Hindlimb muscle (tissue), 1 donor: ENCODE measurements at regions not wholly inside any gene's neighbourhood (a gene's known extent, or its start where the extent isn't known, plus 50 kb on each side); places are given as distances from the start of the nearest gene placed in this dataset.

Experiments used
- DNase-seq: peaks from one replicate; pipeline ENCODE4 v3.0.0-alpha.2; 2013

DNA sequence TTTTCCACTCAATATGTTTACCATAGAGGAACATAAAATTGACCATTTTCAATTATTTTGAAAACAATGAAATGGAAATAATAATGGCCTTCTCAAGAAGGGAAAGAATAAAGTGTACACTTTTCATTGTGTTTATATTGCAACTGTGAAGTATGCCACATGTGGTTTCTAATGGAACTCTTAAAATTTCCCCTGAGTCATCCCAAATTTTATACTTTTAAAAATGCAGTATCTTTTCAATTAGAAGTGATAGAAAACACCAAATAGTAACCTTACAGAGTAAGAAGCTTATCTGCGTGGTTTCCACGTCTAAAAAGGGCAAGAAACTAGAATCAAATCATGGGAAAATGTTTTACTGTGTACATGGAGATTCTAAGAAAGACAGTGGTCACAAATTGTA lies 70.0 kb downstream of the SCG2 start:
- no peak for DNase-seq

DNA sequence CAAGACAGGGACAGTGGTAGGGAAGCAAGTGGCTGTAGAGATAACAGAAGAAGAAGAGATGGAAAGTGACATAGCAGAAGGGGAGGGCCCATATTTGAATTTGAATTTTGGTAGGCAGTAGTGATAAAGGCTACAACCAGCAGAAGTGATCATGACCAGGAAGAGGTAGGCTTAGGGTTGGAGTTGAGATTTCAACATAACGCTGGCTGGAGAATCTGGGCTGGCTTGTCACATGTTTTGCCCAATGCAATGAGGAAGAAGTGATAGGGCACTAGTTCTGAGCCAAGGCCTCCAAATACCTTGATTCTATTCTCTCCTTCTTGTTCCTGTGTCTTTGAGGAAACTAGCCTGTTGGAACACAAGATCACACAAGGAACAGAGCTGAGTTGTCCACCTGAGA lies 69.4 kb downstream of the SCG2 start:
- no peak for DNase-seq

DNA sequence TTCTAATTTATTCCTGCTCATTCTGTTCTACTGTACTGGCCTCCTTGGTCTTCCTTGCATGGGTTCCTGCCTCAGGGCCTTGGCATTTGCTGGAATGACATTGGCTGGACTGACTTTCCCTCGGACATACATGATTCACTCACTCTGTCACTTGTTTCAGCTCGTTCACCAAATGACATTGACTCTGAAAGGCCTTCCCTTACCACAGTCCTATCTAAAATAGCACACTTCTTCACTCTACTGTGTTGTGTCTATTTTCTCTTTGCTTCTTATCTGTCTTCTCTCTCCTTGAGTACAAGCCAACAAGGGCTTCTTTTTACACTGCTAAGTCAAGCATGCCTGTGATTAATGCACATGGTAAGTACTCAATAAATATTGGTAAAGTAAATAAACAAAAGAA lies 65.6 kb downstream of the SCG2 start:
- DNase-seq = no peak

DNA sequence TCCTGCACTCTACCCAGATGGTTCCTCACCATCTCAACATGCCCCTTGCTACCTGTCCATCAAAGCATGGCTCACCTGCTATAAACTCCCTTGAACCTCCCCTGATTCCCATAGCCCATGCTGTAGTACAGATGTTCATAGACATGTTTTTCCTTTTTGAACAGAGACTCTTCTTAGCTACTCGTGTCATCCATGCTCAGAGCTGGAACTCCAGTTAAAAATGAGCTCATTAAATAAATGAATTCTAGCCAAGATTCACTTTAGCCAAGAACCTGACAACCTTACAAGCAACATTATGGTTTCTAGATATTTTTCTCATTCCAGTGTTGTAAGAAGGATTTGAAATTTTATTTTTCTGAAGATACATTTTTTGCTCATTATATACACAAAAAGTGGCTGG lies 65.0 kb downstream of the SCG2 start:
- DNase-seq = no peak

DNA sequence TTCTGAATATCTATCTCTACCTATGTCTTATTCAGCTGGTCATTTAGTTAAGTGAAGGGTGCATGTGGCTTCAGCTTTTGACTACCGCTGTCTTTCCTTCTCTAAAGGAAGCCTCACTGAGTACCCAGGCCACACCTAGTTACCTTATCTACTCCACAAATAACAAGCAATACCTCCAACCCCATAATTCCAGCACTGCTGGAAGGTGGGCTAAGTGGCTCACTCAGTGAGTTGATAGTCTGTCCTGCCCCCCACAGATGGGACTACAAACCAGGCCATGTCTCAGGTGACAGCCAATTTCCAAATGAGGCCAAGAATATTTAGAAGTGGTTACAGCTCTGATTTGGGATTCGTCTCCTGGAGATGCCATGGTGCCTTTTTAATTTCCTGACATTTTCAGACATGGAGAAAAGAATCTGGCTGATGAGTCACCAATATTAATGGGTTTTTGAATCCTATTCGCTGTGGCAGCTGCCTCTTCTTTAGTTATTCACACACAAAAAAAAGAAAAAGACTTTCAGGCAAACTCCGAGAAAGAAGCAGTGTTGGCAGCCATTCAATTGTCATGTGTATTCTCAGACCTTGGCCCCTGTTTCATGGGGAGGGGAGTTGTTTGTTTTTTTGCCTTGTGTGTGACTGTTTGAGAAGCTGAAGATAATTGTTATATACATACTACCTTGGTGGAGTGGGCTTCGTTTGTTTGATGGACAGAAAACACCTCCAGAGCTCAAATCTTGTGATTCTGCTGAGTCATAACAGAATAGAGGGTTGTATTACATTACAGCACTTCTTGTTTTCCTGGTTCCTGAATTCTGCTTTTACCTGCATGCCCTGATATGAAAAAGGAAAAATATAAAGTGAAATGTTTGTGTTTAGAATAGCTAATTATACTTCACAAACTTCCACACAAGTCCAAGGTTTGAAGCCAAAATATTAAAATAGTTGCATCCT lies 64.2 kb downstream of the SCG2 start:
- no peak for DNase-seq

DNA sequence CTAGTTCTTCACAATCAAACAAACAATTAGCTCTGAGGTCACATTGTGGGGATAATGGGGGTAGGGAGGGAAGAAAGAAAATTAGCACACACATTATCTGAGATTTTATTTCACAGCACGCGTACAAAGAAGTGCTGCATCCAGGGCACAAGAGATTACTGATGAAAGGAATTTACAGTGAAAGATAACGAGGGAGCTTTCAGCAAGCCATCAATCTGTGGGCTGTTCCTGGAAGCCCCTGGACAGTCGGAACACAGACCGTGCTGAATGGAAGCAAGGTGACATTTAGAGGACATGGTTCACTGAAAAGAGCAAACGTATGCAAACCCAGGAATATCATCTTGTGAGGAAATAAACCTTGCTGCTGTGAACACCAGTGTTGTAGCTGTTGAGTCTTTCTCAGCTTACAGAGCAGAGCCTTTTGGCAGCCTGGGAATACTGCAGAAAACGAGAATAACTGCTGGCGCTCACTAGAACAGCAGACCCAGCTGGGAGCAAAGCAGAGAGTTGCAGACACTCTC lies 63.2 kb downstream of the SCG2 start:
- peak; percentile 40 for DNase-seq

DNA sequence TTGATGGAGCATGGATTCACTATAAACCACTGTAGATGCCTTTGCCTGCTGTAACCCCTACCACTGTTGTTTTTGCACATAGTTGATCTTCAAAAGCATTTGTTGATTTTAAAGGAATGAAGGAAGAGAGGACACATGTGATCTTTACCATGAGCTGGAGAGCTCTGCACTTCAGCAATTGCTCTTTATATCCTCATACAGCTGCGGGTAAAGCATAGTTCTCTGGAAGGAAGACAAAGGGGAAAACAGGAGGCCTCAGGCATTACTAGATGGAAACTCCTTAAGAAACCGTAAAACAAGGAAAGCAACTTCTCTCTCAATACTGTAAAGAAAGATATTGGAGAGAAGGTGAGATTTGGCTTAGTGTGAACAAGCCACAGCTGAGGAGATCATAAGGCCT lies 60.6 kb downstream of the SCG2 start:
- no peak for DNase-seq

DNA sequence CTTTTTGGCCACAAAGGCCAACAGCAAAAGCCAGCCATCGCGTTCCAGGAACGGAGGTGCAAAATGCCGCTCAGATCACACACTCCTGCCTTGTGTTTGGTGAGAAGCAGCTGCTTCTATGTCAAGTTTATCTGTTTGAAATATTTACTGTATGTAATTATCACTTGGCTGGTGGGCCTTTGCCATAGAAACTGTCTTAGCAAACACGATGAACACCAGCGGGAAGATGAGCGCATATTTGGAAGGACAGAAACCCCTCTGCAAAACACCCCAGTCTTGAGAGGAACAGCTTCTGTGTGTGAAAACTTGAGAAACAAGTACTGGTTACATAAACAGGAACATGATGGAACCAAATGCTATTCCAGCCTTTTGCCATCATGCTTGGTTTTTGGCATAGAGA lies 59.7 kb downstream of the SCG2 start:
- no peak for DNase-seq

DNA sequence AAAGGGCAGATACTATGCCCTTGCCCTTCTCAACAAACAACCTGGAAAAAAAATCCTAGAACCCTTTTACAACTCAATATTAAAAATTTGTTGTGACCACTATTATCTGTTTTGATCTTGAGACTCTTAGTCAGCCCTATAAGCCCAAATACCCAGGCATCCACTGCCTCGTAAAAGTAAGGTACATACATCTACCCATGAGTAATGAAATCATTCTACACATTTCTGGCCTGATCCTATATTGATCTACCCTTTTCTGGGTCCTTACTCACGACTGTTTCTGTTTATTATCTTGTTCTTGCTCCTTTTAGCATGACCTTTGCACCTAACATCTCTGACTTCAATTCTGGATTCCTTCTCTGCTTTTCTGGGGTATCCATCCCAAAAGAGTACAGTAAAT lies 56.8 kb downstream of the SCG2 start:
- no peak for DNase-seq

DNA sequence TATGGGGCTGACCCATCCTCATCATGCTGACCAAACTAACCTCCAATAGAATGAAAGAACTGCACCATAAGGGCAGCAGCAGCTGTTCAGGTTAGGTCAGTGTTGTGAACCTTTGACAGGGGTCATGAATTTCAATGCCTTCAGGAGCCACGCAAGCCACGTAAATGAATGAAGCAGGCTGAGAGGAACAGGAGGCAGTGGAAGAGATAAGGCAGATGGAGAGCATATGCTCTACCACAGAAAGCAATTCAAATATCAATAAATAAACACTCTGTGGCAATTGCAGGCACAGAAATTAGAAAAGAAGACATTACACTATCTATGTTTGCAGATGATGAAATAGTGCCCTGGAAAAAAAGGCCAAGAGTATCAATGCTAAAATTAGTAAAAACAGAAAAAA lies 56.3 kb downstream of the SCG2 start:
- DNase-seq = no peak
